ENCODE measurements at regions not wholly inside any gene's neighbourhood (a gene's known extent, or its start where the extent isn't known, plus 50 kb on each side); places are given as distances from the start of the nearest gene placed in this dataset.

DNA sequence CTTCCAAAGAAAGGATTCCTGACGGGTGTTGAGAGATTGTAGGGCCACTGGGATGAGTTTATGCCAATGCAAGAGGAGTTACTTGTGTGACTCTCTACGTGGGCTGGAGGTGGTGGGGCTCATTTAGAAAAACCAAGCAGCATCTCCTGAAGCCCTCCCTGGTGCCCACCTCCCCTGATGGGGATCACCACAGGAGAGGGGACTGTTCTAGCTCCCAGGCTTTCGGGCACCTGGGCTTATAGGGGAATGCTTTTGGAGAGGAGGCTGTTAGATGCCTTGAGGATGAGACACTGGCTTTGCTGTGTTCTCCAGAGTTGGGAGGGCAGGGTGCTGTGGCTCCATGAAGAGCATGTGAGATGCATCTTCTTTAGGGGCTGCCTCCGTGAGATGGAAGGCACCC, 65.0 kb downstream of the IRX1 start:
- no CpG with 5 or more reads among the region's 4 CpGs for WGBS (ENCODE audit: extremely low coverage, insufficient read length, low lambda C conversion rate)
- no peaks in the 10 kb centered on the region for H4K20me1 ChIP-seq (ENCODE audit: control insufficient read depth, insufficient read depth, insufficient read length)
- no peak overlapping the region for H3K27ac Mint-ChIP-seq
- H3K4me1 ChIP-seq (ENCODE audit: insufficient read depth, low read length), result no peaks in the 10 kb centered on the region
- no peak overlapping the region for H2AFZ ChIP-seq (ENCODE audit: low read length)
- no peak overlapping the region for H2BK15ac ChIP-seq (ENCODE audit: low read depth, low read length)
- no peak overlapping the region for H2BK20ac ChIP-seq (ENCODE audit: low read depth, low read length, poor library complexity, severe bottlenecking)
- H3K27me3 ChIP-seq (ENCODE audit: insufficient read depth, low read length), result no peaks in the 10 kb centered on the region
- H3K4me1 Mint-ChIP-seq, result no peaks in the 10 kb centered on the region
- no peaks in the 10 kb centered on the region for H3K9me3 ChIP-seq (ENCODE audit: control insufficient read depth, low read depth, low read length)
- no peak overlapping the region for H3K14ac ChIP-seq (ENCODE audit: insufficient read depth, low read length)
- H4K8ac ChIP-seq (replicated peaks; ENCODE audit: insufficient read length, low read depth, low read length), result no peak overlapping the region
- no peak overlapping the region for H3K4ac ChIP-seq (ENCODE audit: low read depth, low read length)
- H3T11ph ChIP-seq (ENCODE audit: low read length), result no peak overlapping the region
- H3K4me3 Mint-ChIP-seq, result no peak overlapping the region
- no peaks in the 10 kb centered on the region for H3K79me1 ChIP-seq (ENCODE audit: insufficient read depth, low read depth, low read length, poor library complexity, severe bottlenecking)
- H3K23ac ChIP-seq (ENCODE audit: insufficient read length, low read depth, low read length), result no peak overlapping the region
- no peak overlapping the region for H3K9ac ChIP-seq (ENCODE audit: extremely low read depth, insufficient read length, low read length)
- no peaks in the 10 kb centered on the region for H3K36me3 Mint-ChIP-seq (ENCODE audit: insufficient read depth in 1 of 3, low read depth in 3 of 3)
- no peak overlapping the region for H2BK120ac ChIP-seq (ENCODE audit: low read depth, low read length, poor library complexity, severe bottlenecking)
- TF ChIP-seq, protein P1, sequence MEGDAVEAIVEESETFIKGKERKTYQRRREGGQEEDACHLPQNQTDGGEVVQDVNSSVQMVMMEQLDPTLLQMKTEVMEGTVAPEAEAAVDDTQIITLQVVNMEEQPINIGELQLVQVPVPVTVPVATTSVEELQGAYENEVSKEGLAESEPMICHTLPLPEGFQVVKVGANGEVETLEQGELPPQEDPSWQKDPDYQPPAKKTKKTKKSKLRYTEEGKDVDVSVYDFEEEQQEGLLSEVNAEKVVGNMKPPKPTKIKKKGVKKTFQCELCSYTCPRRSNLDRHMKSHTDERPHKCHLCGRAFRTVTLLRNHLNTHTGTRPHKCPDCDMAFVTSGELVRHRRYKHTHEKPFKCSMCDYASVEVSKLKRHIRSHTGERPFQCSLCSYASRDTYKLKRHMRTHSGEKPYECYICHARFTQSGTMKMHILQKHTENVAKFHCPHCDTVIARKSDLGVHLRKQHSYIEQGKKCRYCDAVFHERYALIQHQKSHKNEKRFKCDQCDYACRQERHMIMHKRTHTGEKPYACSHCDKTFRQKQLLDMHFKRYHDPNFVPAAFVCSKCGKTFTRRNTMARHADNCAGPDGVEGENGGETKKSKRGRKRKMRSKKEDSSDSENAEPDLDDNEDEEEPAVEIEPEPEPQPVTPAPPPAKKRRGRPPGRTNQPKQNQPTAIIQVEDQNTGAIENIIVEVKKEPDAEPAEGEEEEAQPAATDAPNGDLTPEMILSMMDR (conservative IDR thresholded peaks at IDR 0.05), result no peak
- no peak overlapping the region for H4K5ac ChIP-seq (ENCODE audit: insufficient read length, low read depth, low read length)
- H3K56ac ChIP-seq (ENCODE audit: insufficient read length, low read depth, low read length), result no peak overlapping the region
- no peak overlapping the region for H4K91ac ChIP-seq (ENCODE audit: insufficient read length, low read depth, low read length)
- no peak overlapping the region for H3K18ac ChIP-seq (ENCODE audit: insufficient read length, low read depth, low read length)
- no peak for DNase-seq
- no peak overlapping the region for H3K4me2 ChIP-seq (ENCODE audit: insufficient read depth, insufficient read length, low read length)
- no peak overlapping the region for H2AK5ac ChIP-seq (ENCODE audit: insufficient read length, low read length)
- no peak overlapping the region for H2BK5ac ChIP-seq (ENCODE audit: insufficient read length, low read length)
- no peaks in the 10 kb centered on the region for H3K23me2 ChIP-seq (ENCODE audit: insufficient read length, low read depth, low read length, poor library complexity, severe bottlenecking)
- no peak overlapping the region for H3K27ac ChIP-seq (ENCODE audit: insufficient read length, low read depth, low read length)
- peaks cover 2% of the 10 kb centered on the region for H3K27me3 Mint-ChIP-seq (ENCODE audit: low read depth)
- H3K79me2 ChIP-seq (ENCODE audit: insufficient read depth, low read length), result no peaks in the 10 kb centered on the region
- H2BK12ac ChIP-seq (ENCODE audit: insufficient read length, low read depth, low read length), result no peak overlapping the region
- no peaks in the 10 kb centered on the region; a peak in 1 of 5 replicates for H3K9me3 Mint-ChIP-seq

Data from H9 (cell line).